MCF 10A (cell line): ENCODE measurements at regions not wholly inside any gene's neighbourhood (a gene's known extent, or its start where the extent isn't known, plus 50 kb on each side); places are given as distances from the start of the nearest gene placed in this dataset.
"Not testable (repeated sequence)": the region's sequence is repeated elsewhere in the genome, so short reads cannot be mapped to it uniquely, and the experiment has no call there.

Source experiments
- BruUV-seq: library from RNA; stranded (reverse); fragments of 400-500 nt; replicated peaks from 2 replicates; lab custom pipeline; 2021; lab: Mats Ljungman, UMichigan
- CTCF ChIA-PET: fragments of 300-600 bp; sonication (Branson Sonifier 250); formaldehyde crosslinking; extraction: SDS; loops from one replicate; lab custom pipeline; 2021; ENCODE audit warnings: antibody characterized with exemption, inconsistent platforms; lab: Yijun Ruan, JAX
- POLR2A ChIA-PET: fragments of 300-600, 350-650 bp; sonication (Branson Sonifier 250); formaldehyde crosslinking; extraction: SDS; loops from one replicate; lab custom pipeline; 2020; ENCODE audit warnings: antibody characterized with exemption, inconsistent platforms; lab: Yijun Ruan, JAX
- DNase-seq: peaks from one replicate; pipeline ENCODE4 v3.0.0-alpha.2; 2018; ENCODE audit not compliant: unreplicated experiment
- H3K27ac Mint-ChIP-seq: one replicate; pipeline ENCODE4 v1.8.0; 2022; ENCODE audit warnings: mild to moderate bottlenecking, low read depth, mixed read lengths; ENCODE audit not compliant: unreplicated experiment
- H3K27me3 Mint-ChIP-seq: one replicate; pipeline ENCODE4 v1.8.0; 2022; ENCODE audit warnings: mixed read lengths; ENCODE audit not compliant: insufficient read depth, unreplicated experiment
- H3K36me3 Mint-ChIP-seq: one replicate; pipeline ENCODE4 v1.8.0; 2022; ENCODE audit warnings: mild to moderate bottlenecking, moderate library complexity, mixed read lengths; ENCODE audit not compliant: insufficient read depth, unreplicated experiment
- H3K4me1 Mint-ChIP-seq: one replicate; pipeline ENCODE4 v1.8.0; 2022; ENCODE audit warnings: mixed read lengths; ENCODE audit not compliant: insufficient read depth, unreplicated experiment
- H3K4me3 Mint-ChIP-seq: one replicate; pipeline ENCODE4 v1.8.0; 2022; ENCODE audit warnings: mild to moderate bottlenecking, moderate library complexity, mixed read lengths; ENCODE audit not compliant: unreplicated experiment
- H3K9me3 Mint-ChIP-seq: one replicate; pipeline ENCODE4 v1.8.0; 2022; ENCODE audit warnings: mixed read lengths; ENCODE audit not compliant: unreplicated experiment
- intact Hi-C: fragments of 100-400 bp; cut with micrococcal nuclease; formaldehyde crosslinking; loops from 2 replicates; pipeline ENCODE4 v1.14.1; 2022
- TF ChIP-seq, protein P1 (sequence below): fragments of 200-600 bp; IDR thresholded peaks from one replicate; pipeline ENCODE4 v1.8.0; 2022; ENCODE audit warnings: antibody characterized with exemption, mild to moderate bottlenecking; ENCODE audit not compliant: unreplicated experiment

DNA sequence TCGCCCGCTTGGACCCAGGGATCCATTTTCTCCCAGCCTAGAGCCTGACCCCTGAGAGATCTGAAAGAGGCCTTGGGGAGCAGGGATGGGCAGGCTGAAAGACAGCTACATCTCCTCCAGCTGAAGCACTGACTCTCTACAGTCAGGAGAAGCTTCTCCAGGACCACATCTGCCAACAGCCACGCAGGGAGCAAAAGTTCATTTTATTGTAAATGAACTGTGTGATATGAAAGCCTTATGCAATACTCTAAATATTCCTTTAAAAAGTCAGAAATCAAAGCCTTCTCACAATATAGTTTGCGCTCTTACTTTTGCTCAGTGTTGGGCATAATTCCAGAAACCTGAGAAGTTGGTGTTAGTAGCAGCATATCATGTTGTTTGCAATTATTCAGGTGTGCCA, 428.9 kb upstream of the RAB6C start:
- Mint-ChIP-seq H3K27ac (no peak overlapping the region), H3K36me3 (no peaks in the 10 kb centered on the region), H3K9me3 (peaks cover 33% of the 10 kb centered on the region), H3K4me1 (no peaks in the 10 kb centered on the region), H3K27me3 (no peaks in the 10 kb centered on the region), H3K4me3 (no peak overlapping the region)
- ChIA-PET CTCF (interaction anchor here (0.6 kb wide), 1 partner anchor 189 kb away, joined by 3 read pairs; no protein-coding TSS in a partner anchor), POLR2A (no interaction called here)
- no TSS peak for BruUV-seq
- TF ChIP-seq, protein P1, sequence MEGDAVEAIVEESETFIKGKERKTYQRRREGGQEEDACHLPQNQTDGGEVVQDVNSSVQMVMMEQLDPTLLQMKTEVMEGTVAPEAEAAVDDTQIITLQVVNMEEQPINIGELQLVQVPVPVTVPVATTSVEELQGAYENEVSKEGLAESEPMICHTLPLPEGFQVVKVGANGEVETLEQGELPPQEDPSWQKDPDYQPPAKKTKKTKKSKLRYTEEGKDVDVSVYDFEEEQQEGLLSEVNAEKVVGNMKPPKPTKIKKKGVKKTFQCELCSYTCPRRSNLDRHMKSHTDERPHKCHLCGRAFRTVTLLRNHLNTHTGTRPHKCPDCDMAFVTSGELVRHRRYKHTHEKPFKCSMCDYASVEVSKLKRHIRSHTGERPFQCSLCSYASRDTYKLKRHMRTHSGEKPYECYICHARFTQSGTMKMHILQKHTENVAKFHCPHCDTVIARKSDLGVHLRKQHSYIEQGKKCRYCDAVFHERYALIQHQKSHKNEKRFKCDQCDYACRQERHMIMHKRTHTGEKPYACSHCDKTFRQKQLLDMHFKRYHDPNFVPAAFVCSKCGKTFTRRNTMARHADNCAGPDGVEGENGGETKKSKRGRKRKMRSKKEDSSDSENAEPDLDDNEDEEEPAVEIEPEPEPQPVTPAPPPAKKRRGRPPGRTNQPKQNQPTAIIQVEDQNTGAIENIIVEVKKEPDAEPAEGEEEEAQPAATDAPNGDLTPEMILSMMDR, result no peak
- intact Hi-C loops, result no loop called here
- no peak for DNase-seq

DNA sequence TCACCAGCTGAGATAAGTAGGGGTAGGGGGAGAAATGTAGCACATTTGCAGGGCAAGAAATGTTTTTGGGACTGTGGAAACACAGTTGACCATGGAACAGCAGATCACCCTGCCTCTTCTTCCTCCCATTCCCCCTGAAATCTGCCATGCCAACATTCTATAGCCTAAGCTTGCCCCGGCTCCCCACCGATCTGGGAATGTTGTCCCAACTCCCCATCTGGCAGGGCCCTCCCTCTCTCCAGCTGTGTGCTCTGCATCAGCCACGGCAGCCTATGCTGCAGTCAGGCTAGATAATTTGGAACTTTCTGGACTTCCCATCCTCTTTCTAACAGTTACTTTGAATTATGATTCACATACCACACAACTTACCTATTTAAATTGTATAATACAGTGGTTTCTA, 425.1 kb upstream of the RAB6C start:
- POLR2A ChIA-PET, result no interaction called here
- peaks cover 20% of the 10 kb centered on the region for H3K9me3 Mint-ChIP-seq
- H3K36me3 Mint-ChIP-seq, result no peaks in the 10 kb centered on the region
- BruUV-seq, result no TSS peak
- CTCF ChIA-PET, result no interaction called here
- H3K27me3 Mint-ChIP-seq, result no peaks in the 10 kb centered on the region
- TF ChIP-seq, protein P1, result no peak
- DNase-seq, result no peak
- H3K27ac Mint-ChIP-seq, result no peak overlapping the region
- intact Hi-C loops, result no loop called here
- H3K4me1 Mint-ChIP-seq, result no peaks in the 10 kb centered on the region
- H3K4me3 Mint-ChIP-seq, result no peak overlapping the region

DNA sequence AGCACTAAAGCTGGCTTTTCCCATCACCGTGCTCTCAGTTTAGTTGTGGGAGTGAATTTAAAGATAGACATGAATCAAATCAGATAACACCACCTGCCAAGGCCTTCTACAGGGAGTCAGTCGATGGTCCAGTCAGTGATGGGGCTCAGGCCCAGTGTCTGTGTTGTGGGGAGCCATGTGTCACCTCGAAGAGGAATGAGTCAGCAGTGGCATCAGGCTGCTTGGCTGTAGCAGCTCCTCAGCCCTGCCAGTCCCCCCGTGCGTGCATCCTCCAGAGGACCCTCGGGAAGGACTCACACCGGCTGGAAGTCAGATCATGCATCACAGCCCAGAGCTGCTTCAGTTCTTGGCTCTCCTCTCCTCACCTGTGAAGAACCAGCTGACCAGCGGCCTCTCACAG, 420.4 kb upstream of the RAB6C start:
- H3K36me3 Mint-ChIP-seq, result no peaks in the 10 kb centered on the region
- ChIA-PET CTCF (interaction anchor here (0.6 kb wide), 1 partner anchor 349 kb away, joined by 4 read pairs; no protein-coding TSS in a partner anchor), POLR2A (no interaction called here)
- no peak overlapping the region for H3K4me3 Mint-ChIP-seq
- no peak overlapping the region for H3K27ac Mint-ChIP-seq
- no peaks in the 10 kb centered on the region for H3K27me3 Mint-ChIP-seq
- BruUV-seq, result no TSS peak
- DNase-seq, result no peak
- intact Hi-C loops, result no loop called here
- peaks cover 15% of the 10 kb centered on the region for H3K9me3 Mint-ChIP-seq
- H3K4me1 Mint-ChIP-seq, result no peaks in the 10 kb centered on the region
- TF ChIP-seq, protein P1, result no peak

DNA sequence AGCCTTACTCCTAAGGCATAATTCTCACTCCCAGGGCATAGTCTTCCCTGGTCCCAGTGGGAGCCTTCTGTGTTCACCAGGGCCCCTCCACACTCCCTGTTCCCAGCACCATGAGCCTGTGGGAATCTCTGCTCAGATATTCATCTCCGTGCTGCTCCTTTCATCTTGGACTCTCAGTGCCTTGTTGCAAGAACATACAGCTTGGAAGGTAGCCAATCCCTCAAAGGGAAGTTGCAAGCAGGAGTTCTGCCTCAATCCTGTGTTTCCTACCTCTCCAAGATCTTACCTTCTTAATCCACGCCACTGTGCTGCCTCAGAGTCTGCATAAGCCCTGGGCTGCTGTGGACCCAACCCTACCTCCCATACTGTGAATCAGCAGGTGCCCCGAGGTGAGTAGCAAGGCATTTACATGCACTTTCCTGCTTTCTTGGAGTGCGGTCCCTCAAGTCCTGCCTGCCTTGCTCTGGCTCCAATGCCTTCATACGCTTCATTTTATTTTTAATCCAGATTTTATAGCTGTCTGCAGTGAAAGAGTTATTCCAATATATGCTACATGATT, 413.8 kb upstream of the RAB6C start:
- BruUV-seq, result no TSS peak
- H3K4me3 Mint-ChIP-seq, result no peak overlapping the region
- DNase-seq, result no peak
- ChIA-PET POLR2A (no interaction called here), CTCF (no interaction called here)
- H3K27me3 Mint-ChIP-seq, result no peaks in the 10 kb centered on the region
- H3K9me3 Mint-ChIP-seq, result peaks cover 21% of the 10 kb centered on the region
- TF ChIP-seq, protein P1, result no peak
- H3K27ac Mint-ChIP-seq, result no peak overlapping the region
- intact Hi-C loops, result no loop called here
- no peaks in the 10 kb centered on the region for H3K4me1 Mint-ChIP-seq
- H3K36me3 Mint-ChIP-seq, result no peaks in the 10 kb centered on the region

DNA sequence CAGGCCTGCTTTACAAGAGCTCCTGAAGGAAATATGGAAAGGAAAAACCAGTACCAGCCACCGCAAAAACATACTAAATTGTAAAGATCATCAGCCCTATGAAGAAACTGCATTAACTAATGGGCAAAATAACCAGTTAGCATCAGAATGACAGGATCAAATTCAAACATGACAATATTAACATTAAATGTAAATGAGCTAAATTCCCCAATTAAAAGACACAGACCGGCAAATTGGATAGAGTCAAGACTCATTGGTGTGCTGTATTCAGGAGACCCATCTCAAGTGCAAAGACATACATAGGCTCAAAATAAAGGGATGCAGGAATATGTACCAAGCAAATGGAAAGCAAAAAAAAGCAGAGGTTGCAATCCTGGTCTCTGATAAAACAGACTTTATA, 408.7 kb upstream of the RAB6C start:
- CTCF ChIA-PET, H3K4me1 Mint-ChIP-seq, POLR2A ChIA-PET, DNase-seq, H3K27ac Mint-ChIP-seq, BruUV-seq, H3K27me3 Mint-ChIP-seq, H3K4me3 Mint-ChIP-seq, H3K36me3 Mint-ChIP-seq, intact Hi-C loops: not testable (repeated sequence)
- peaks cover 30% of the 10 kb centered on the region for H3K9me3 Mint-ChIP-seq
